AG09319 (cell line): ENCODE measurements at regions not wholly inside any gene's neighbourhood (a gene's known extent, or its start where the extent isn't known, plus 50 kb on each side); places are given as distances from the start of the nearest gene placed in this dataset.

Experiments used
- DNase-seq: peaks from one replicate; pipeline ENCODE4 v3.0.0-alpha.2; 2010; ENCODE audit warnings: low read depth; ENCODE audit errors: extremely low read depth
- TF ChIP-seq, protein P1 (sequence below): IDR thresholded peaks from 2 replicates; pipeline ENCODE4 v1.5.1; 2011; ENCODE audit warnings: low read depth, mild to moderate bottlenecking, inconsistent platforms, low read length, moderate library complexity

DNA sequence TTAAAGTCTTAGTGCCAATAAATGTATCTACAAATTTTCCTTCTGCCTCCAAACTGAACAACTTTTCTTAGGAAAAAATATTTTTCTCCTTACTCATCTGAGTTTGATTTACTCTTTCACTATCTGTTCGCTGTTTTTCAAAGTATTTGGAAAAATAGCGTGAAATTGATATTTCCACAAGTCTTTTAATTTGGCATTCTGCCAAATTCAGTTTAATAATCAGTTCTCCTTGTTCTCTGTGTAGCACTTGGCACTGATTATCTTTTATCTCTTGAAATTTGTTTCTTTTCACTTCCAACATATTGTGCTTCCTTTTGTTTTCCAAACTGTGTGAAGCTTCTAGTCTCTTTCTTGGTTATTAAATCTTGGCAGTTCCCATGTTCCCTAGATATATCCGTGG lies 559.8 kb downstream of the RPL10L start:
- no peak for DNase-seq

DNA sequence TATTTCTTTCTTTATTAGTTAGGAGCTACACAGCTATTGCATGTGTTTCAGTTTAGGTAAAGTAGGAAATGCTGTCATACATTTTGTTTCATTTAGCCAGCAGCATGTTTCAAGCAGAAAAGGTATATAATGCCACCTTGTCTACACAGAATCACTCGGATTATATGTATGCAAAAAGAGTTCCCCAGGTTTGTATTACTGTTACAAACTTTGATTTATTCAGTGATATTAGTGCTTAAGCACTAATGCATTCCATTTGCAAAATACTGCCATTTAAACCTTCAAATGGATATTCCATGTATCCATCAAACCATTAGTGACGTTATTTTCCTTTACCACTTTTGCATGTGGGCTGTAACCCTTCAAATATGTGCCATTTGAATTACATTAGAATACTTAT lies 564.0 kb downstream of the RPL10L start:
- no peak for DNase-seq
- TF ChIP-seq, protein P1, sequence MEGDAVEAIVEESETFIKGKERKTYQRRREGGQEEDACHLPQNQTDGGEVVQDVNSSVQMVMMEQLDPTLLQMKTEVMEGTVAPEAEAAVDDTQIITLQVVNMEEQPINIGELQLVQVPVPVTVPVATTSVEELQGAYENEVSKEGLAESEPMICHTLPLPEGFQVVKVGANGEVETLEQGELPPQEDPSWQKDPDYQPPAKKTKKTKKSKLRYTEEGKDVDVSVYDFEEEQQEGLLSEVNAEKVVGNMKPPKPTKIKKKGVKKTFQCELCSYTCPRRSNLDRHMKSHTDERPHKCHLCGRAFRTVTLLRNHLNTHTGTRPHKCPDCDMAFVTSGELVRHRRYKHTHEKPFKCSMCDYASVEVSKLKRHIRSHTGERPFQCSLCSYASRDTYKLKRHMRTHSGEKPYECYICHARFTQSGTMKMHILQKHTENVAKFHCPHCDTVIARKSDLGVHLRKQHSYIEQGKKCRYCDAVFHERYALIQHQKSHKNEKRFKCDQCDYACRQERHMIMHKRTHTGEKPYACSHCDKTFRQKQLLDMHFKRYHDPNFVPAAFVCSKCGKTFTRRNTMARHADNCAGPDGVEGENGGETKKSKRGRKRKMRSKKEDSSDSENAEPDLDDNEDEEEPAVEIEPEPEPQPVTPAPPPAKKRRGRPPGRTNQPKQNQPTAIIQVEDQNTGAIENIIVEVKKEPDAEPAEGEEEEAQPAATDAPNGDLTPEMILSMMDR, result no peak

More for the DNA sequence above, 559.8 kb downstream of the RPL10L start:
- TF ChIP-seq, protein P1, result no peak

DNA sequence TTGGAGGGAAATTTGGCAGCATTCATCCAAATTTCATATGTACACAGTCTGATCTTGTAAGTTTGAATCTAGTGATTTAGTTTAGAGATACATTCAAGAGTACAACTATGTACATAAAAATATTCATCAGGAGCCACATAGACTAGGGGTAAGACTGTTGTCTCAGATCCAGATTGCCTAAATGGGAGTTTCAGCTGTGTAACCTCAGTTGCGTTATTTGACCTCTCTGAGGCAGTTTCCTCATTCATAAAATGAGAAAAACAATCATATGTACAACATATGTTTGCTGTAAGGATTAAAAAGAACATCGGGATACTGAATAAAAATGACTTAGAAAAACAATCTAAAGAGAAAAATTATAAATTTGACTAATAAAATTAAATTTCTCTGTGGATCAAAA lies 577.5 kb downstream of the RPL10L start:
- DNase-seq, result no peak
- TF ChIP-seq, protein P1, result no peak

DNA sequence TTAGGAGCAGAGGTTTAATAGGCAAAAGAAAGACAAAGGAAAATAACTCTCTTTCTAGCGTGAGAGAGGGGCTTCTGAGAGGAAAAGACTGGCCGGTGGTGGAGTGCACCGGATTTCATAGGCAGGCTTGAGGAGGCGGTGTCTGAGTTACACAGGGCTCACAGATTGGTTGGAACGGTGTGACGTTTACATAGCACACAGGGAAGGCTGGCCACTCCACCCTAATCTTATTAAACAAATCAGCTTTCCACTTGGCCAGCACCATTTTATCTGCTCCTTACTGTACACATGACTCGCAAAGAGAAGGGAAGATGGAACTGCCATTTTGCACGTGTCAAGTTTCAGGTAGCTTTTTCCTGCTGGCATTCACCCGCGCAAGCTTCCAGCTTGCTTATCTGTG lies 587.7 kb downstream of the RPL10L start:
- DNase-seq, result no peak
- TF ChIP-seq, protein P1, result no peak

DNA sequence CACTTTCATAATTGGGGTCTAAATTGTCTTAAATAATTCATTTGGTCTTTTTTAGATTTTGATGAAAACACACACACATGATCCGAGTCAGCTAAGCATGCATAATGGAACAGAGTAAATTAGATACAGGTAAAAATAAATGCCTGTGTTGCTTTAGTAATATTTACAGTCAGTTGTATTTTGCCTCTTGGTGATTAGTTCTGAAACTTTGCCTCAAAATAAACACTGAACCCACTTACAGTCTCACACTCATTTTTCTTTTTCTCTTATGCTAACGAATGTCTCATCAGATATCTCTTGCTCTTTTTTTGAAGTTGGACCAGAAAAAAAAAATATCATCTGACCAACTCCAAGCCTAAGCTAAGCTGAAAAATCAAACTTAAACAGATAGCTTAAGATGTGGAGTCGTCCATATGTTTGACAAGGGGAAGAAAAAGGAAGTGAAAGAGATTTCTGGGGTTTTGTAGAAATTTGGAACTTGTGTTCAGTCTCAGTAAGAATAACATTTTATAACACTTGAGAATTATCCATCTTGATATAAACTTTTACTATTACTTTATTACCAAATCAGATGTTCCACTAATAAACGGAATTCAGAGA lies 592.5 kb downstream of the RPL10L start:
- DNase-seq, result no peak
- TF ChIP-seq, protein P1, result no peak

DNA sequence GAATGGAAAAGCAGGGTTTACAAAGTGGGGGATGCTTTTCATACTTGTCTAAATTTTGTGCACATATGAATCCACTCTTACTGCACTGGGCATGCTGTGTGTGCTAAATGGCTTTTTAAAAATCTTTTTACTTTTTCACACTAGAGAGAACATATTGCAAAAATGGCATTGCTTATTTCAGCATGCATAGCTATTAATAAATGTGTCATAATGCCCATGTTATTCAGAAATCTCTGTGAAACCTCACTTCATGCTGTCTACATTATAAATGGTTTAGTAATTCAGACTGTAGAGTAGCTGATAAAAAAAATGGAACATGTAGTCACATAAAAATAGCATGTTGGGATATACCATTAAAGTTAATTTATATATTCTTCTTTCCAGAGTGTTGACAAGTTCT lies 593.8 kb downstream of the RPL10L start:
- no peak for DNase-seq

DNA sequence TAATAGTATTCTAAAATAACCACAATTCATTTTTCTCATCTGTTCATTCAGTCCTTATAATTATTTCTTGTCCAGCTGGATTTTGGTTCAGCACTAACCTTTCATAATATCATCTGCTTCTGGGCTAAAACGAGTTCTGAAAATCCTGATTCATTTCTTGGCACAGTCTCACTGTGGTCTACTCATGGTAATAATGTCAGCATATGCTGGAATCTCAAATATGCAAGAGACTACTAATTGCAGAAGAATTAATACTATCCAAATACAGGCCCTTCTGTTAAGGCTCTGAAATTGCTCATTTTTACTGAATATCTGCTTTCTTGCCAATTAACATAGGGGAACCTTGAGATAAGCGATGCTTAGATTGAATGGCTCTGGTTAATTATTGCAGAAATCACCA lies 597.1 kb downstream of the RPL10L start:
- TF ChIP-seq, protein P1, result no peak
- no peak for DNase-seq

More for the DNA sequence above, 593.8 kb downstream of the RPL10L start:
- TF ChIP-seq, protein P1, result no peak
